ENCODE measurements at regions not wholly inside any gene's neighbourhood (a gene's known extent, or its start where the extent isn't known, plus 50 kb on each side); places are given as distances from the start of the nearest gene placed in this dataset.
A peak's percentile ranks its signal among the peaks of the same experiment; 100 is the strongest.

- Histone ChIP-seq H3K27me3 (ENCODE audit: control insufficient read depth in 1 of 2, insufficient read depth in 2 of 2, low read length in 2 of 2) (peaks cover 52 to 55% of the 10 kb centered on the region in 2 donors), H3K9me3 (ENCODE audit: low read length) (no peaks in the 10 kb centered on the region), H3K9ac (ENCODE audit: low read length) (no peak overlapping the region), H3K4me3 (ENCODE audit: low read depth in 1 of 2, low read length in 2 of 2) (peak overlapping the region; percentile 11 to 53), H3K36me3 (ENCODE audit: insufficient read depth, low read length) (no peaks in the 10 kb centered on the region), H3K27ac (ENCODE audit: low read depth, low read length) (no peak overlapping the region), H3K4me1 (ENCODE audit: insufficient read depth, low read length) (peaks cover 12% of the 10 kb centered on the region)
Observed at GRCh38 chr2:118223992-118224894, 136.0 kb downstream of the INSIG2 start.

- peak overlapping the region; percentile 11 to 53 for H3K4me3 ChIP-seq (ENCODE audit: low read depth in 1 of 2, low read length in 2 of 2)
- peaks cover 12% of the 10 kb centered on the region for H3K4me1 ChIP-seq (ENCODE audit: insufficient read depth, low read length)
- H3K9ac ChIP-seq (ENCODE audit: low read length), result no peak overlapping the region
- no peaks in the 10 kb centered on the region for H3K9me3 ChIP-seq (ENCODE audit: low read length)
- H3K36me3 ChIP-seq (ENCODE audit: insufficient read depth, low read length), result no peaks in the 10 kb centered on the region
- peaks cover 52 to 55% of the 10 kb centered on the region in 2 donors for H3K27me3 ChIP-seq (ENCODE audit: control insufficient read depth in 1 of 2, insufficient read depth in 2 of 2, low read length in 2 of 2)
- no peak overlapping the region for H3K27ac ChIP-seq (ENCODE audit: low read depth, low read length)
Observed at GRCh38 chr2:118223511-118223991, 135.3 kb downstream of the INSIG2 start.

- Histone ChIP-seq H3K9ac (ENCODE audit: low read length) (no peak overlapping the region), H3K27ac (ENCODE audit: low read depth, low read length) (no peak overlapping the region), H3K4me1 (ENCODE audit: insufficient read depth, low read length) (peaks cover 12% of the 10 kb centered on the region), H3K36me3 (ENCODE audit: insufficient read depth, low read length) (no peaks in the 10 kb centered on the region), H3K27me3 (ENCODE audit: control insufficient read depth in 1 of 2, insufficient read depth in 2 of 2, low read length in 2 of 2) (peaks cover 52 to 55% of the 10 kb centered on the region in 2 donors), H3K4me3 (ENCODE audit: low read depth in 1 of 2, low read length in 2 of 2) (no peak overlapping the region), H3K9me3 (ENCODE audit: low read length) (no peaks in the 10 kb centered on the region)
Observed at GRCh38 chr2:118222672-118223421, 134.6 kb downstream of the INSIG2 start.

GRCh38 chr2:118222273-118222594, 134.0 kb downstream of the INSIG2 start:
- Histone ChIP-seq H3K27ac (ENCODE audit: low read depth, low read length) (no peak overlapping the region), H3K27me3 (ENCODE audit: control insufficient read depth in 1 of 2, insufficient read depth in 2 of 2, low read length in 2 of 2) (peaks cover 52 to 55% of the 10 kb centered on the region in 2 donors), H3K36me3 (ENCODE audit: insufficient read depth, low read length) (no peaks in the 10 kb centered on the region), H3K4me3 (ENCODE audit: low read depth in 1 of 2, low read length in 2 of 2) (no peak overlapping the region), H3K9ac (ENCODE audit: low read length) (no peak overlapping the region), H3K9me3 (ENCODE audit: low read length) (no peaks in the 10 kb centered on the region), H3K4me1 (ENCODE audit: insufficient read depth, low read length) (peaks cover 12% of the 10 kb centered on the region)

GRCh38 chr2:118221536-118222272, 133.4 kb downstream of the INSIG2 start:
- no peak overlapping the region for H3K27ac ChIP-seq (ENCODE audit: low read depth, low read length)
- no peaks in the 10 kb centered on the region for H3K9me3 ChIP-seq (ENCODE audit: low read length)
- H3K4me3 ChIP-seq (ENCODE audit: low read depth in 1 of 2, low read length in 2 of 2), result no peak overlapping the region
- peaks cover 12% of the 10 kb centered on the region for H3K4me1 ChIP-seq (ENCODE audit: insufficient read depth, low read length)
- peaks cover 51 to 53% of the 10 kb centered on the region in 2 donors for H3K27me3 ChIP-seq (ENCODE audit: control insufficient read depth in 1 of 2, insufficient read depth in 2 of 2, low read length in 2 of 2)
- no peak overlapping the region for H3K9ac ChIP-seq (ENCODE audit: low read length)
- no peaks in the 10 kb centered on the region for H3K36me3 ChIP-seq (ENCODE audit: insufficient read depth, low read length)

GRCh38 chr2:118219611-118220010, 131.3 kb downstream of the INSIG2 start:
- Histone ChIP-seq H3K9ac (ENCODE audit: low read length) (no peak overlapping the region), H3K36me3 (ENCODE audit: insufficient read depth, low read length) (no peaks in the 10 kb centered on the region), H3K27me3 (ENCODE audit: control insufficient read depth in 1 of 2, insufficient read depth in 2 of 2, low read length in 2 of 2) (peaks cover 30 to 32% of the 10 kb centered on the region in 2 donors), H3K9me3 (ENCODE audit: low read length) (no peaks in the 10 kb centered on the region), H3K4me1 (ENCODE audit: insufficient read depth, low read length) (peaks cover 12% of the 10 kb centered on the region), H3K4me3 (ENCODE audit: low read depth in 1 of 2, low read length in 2 of 2) (no peak overlapping the region), H3K27ac (ENCODE audit: low read depth, low read length) (no peak overlapping the region)

- no peaks in the 10 kb centered on the region for H3K36me3 ChIP-seq (ENCODE audit: insufficient read depth, low read length)
- no peaks in the 10 kb centered on the region for H3K9me3 ChIP-seq (ENCODE audit: low read length)
- H3K4me1 ChIP-seq (ENCODE audit: insufficient read depth, low read length), result no peaks in the 10 kb centered on the region
- H3K9ac ChIP-seq (ENCODE audit: low read length), result no peak overlapping the region
- no peak overlapping the region for H3K4me3 ChIP-seq (ENCODE audit: low read depth in 1 of 2, low read length in 2 of 2)
- H3K27ac ChIP-seq (ENCODE audit: low read depth, low read length), result no peak overlapping the region
- peaks cover under 1% of the 10 kb centered on the region in 2 donors for H3K27me3 ChIP-seq (ENCODE audit: control insufficient read depth in 1 of 2, insufficient read depth in 2 of 2, low read length in 2 of 2)
Observed at GRCh38 chr2:118216224-118216623, 128.0 kb downstream of the INSIG2 start.

GRCh38 chr2:118209727-118210126, 121.5 kb downstream of the INSIG2 start:
- H3K9me3 ChIP-seq (ENCODE audit: low read length), result no peaks in the 10 kb centered on the region
- no peaks in the 10 kb centered on the region for H3K4me1 ChIP-seq (ENCODE audit: insufficient read depth, low read length)
- no peak overlapping the region for H3K9ac ChIP-seq (ENCODE audit: low read length)
- H3K27me3 ChIP-seq (ENCODE audit: control insufficient read depth in 1 of 2, insufficient read depth in 2 of 2, low read length in 2 of 2), result no peaks in the 10 kb centered on the region
- H3K36me3 ChIP-seq (ENCODE audit: insufficient read depth, low read length), result no peaks in the 10 kb centered on the region
- no peak overlapping the region for H3K27ac ChIP-seq (ENCODE audit: low read depth, low read length)
- H3K4me3 ChIP-seq (ENCODE audit: low read depth in 1 of 2, low read length in 2 of 2), result no peak overlapping the region

GRCh38 chr2:118207889-118208288, 119.6 kb downstream of the INSIG2 start:
- Histone ChIP-seq H3K27me3 (ENCODE audit: control insufficient read depth in 1 of 2, insufficient read depth in 2 of 2, low read length in 2 of 2) (no peaks in the 10 kb centered on the region), H3K9ac (ENCODE audit: low read length) (no peak overlapping the region), H3K4me3 (ENCODE audit: low read depth in 1 of 2, low read length in 2 of 2) (no peak overlapping the region), H3K27ac (ENCODE audit: low read depth, low read length) (no peak overlapping the region), H3K9me3 (ENCODE audit: low read length) (no peaks in the 10 kb centered on the region), H3K36me3 (ENCODE audit: insufficient read depth, low read length) (no peaks in the 10 kb centered on the region), H3K4me1 (ENCODE audit: insufficient read depth, low read length) (no peaks in the 10 kb centered on the region)

GRCh38 chr2:118202707-118203303, 114.5 kb downstream of the INSIG2 start:
- H3K4me1 ChIP-seq (ENCODE audit: insufficient read depth, low read length), result no peaks in the 10 kb centered on the region
- H3K9me3 ChIP-seq (ENCODE audit: low read length), result no peaks in the 10 kb centered on the region
- H3K27ac ChIP-seq (ENCODE audit: low read depth, low read length), result no peak overlapping the region
- no peak overlapping the region for H3K9ac ChIP-seq (ENCODE audit: low read length)
- H3K4me3 ChIP-seq (ENCODE audit: low read depth in 1 of 2, low read length in 2 of 2), result no peak overlapping the region
- no peaks in the 10 kb centered on the region for H3K36me3 ChIP-seq (ENCODE audit: insufficient read depth, low read length)
- no peaks in the 10 kb centered on the region for H3K27me3 ChIP-seq (ENCODE audit: control insufficient read depth in 1 of 2, insufficient read depth in 2 of 2, low read length in 2 of 2)

GRCh38 chr2:118198268-118198667, 110.0 kb downstream of the INSIG2 start:
- H3K36me3 ChIP-seq (ENCODE audit: insufficient read depth, low read length), result no peaks in the 10 kb centered on the region
- H3K4me3 ChIP-seq (ENCODE audit: low read depth in 1 of 2, low read length in 2 of 2), result no peak overlapping the region
- H3K4me1 ChIP-seq (ENCODE audit: insufficient read depth, low read length), result no peaks in the 10 kb centered on the region
- no peak overlapping the region for H3K27ac ChIP-seq (ENCODE audit: low read depth, low read length)
- H3K27me3 ChIP-seq (ENCODE audit: control insufficient read depth in 1 of 2, insufficient read depth in 2 of 2, low read length in 2 of 2), result no peaks in the 10 kb centered on the region
- H3K9me3 ChIP-seq (ENCODE audit: low read length), result no peaks in the 10 kb centered on the region
- H3K9ac ChIP-seq (ENCODE audit: low read length), result no peak overlapping the region

Data from muscle layer of colon (tissue), 2 donors.